Adipocyte (in vitro differentiated cells): ENCODE measurements at regions not wholly inside any gene's neighbourhood (a gene's known extent, or its start where the extent isn't known, plus 50 kb on each side); places are given as distances from the start of the nearest gene placed in this dataset.

ENCODE experiments used
- DNase-seq: peaks from one replicate; pipeline ENCODE4 v3.0.0-alpha.2; 2015; ENCODE audit warnings: low read depth
- H3K27me3 ChIP-seq: replicated peaks from 2 replicates; pipeline ENCODE4 v1.7.0; 2013; ENCODE audit warnings: mild to moderate bottlenecking, low read length, moderate library complexity; ENCODE audit not compliant: control insufficient read depth, insufficient read depth
- H3K36me3 ChIP-seq: 2 replicates; pipeline ENCODE4 v1.7.0; 2013; ENCODE audit warnings: low read length, mild to moderate bottlenecking, moderate library complexity; ENCODE audit not compliant: control insufficient read depth, insufficient read depth, severe bottlenecking
- H3K4me1 ChIP-seq: 2 replicates; pipeline ENCODE4 v1.7.0; 2013; ENCODE audit warnings: mild to moderate bottlenecking, low read length, moderate library complexity; ENCODE audit not compliant: control insufficient read depth, insufficient read depth
- H3K4me3 ChIP-seq: 2 replicates; pipeline ENCODE4 v1.7.0; 2013; ENCODE audit warnings: mild to moderate bottlenecking, low read length, moderate library complexity
- H3K9ac ChIP-seq: 2 replicates; pipeline ENCODE4 v1.7.0; 2013; ENCODE audit warnings: mild to moderate bottlenecking, low read length, moderate library complexity
- H3K9me3 ChIP-seq: 2 replicates; pipeline ENCODE4 v1.7.0; 2013; ENCODE audit warnings: mild to moderate bottlenecking, low read length, moderate library complexity; ENCODE audit not compliant: control insufficient read depth

- Histone ChIP-seq H3K9ac (no peak overlapping the region), H3K36me3 (no peaks in the 10 kb centered on the region), H3K4me3 (no peak overlapping the region), H3K4me1 (no peaks in the 10 kb centered on the region), H3K27me3 (no peaks in the 10 kb centered on the region), H3K9me3 (no peaks in the 10 kb centered on the region)
- no peak for DNase-seq
Measured at GRCh38 chr12:69014047-69014446, 81.1 kb upstream of the CPM start.

GRCh38 chr12:69015017-69015416, 82.0 kb upstream of the CPM start:
- no peak overlapping the region for H3K4me3 ChIP-seq
- no peak for DNase-seq
- no peaks in the 10 kb centered on the region for H3K4me1 ChIP-seq
- H3K9ac ChIP-seq, result no peak overlapping the region
- no peaks in the 10 kb centered on the region for H3K36me3 ChIP-seq
- no peaks in the 10 kb centered on the region for H3K9me3 ChIP-seq
- H3K27me3 ChIP-seq, result no peaks in the 10 kb centered on the region

GRCh38 chr12:69015831-69016230, 82.9 kb upstream of the CPM start:
- Histone ChIP-seq H3K4me1 (no peaks in the 10 kb centered on the region), H3K36me3 (no peaks in the 10 kb centered on the region), H3K9me3 (no peaks in the 10 kb centered on the region), H3K9ac (no peak overlapping the region), H3K4me3 (no peak overlapping the region), H3K27me3 (no peaks in the 10 kb centered on the region)
- DNase-seq, result no peak

- Histone ChIP-seq H3K4me3 (no peak overlapping the region), H3K4me1 (peaks cover under 1% of the 10 kb centered on the region), H3K36me3 (no peaks in the 10 kb centered on the region), H3K9ac (no peak overlapping the region), H3K27me3 (no peaks in the 10 kb centered on the region), H3K9me3 (no peaks in the 10 kb centered on the region)
- no peak for DNase-seq
Measured at GRCh38 chr12:69019082-69019481, 86.1 kb upstream of the CPM start.

GRCh38 chr12:69019910-69020309, 86.9 kb upstream of the CPM start:
- Histone ChIP-seq H3K36me3 (no peaks in the 10 kb centered on the region), H3K4me1 (peaks cover 9% of the 10 kb centered on the region), H3K27me3 (no peaks in the 10 kb centered on the region), H3K4me3 (no peak overlapping the region), H3K9me3 (no peaks in the 10 kb centered on the region), H3K9ac (no peak overlapping the region)
- no peak for DNase-seq

- Histone ChIP-seq H3K9ac (no peak overlapping the region), H3K27me3 (no peaks in the 10 kb centered on the region)
Measured at GRCh38 chr12:69022674-69023073, 89.7 kb upstream of the CPM start.

GRCh38 chr12:69023840-69024239, 90.9 kb upstream of the CPM start:
- H3K9me3 ChIP-seq, result no peaks in the 10 kb centered on the region
- H3K27me3 ChIP-seq, result no peaks in the 10 kb centered on the region
- H3K9ac ChIP-seq, result no peak overlapping the region
- peaks cover 12% of the 10 kb centered on the region for H3K4me1 ChIP-seq
- no peak overlapping the region for H3K4me3 ChIP-seq
- DNase-seq, result no peak
- H3K36me3 ChIP-seq, result no peaks in the 10 kb centered on the region

More at GRCh38 chr12:69022674-69023073, 89.7 kb upstream of the CPM start:
- DNase-seq, result no peak
- H3K9me3 ChIP-seq, result no peaks in the 10 kb centered on the region
- no peaks in the 10 kb centered on the region for H3K36me3 ChIP-seq
- no peak overlapping the region for H3K4me3 ChIP-seq
- H3K4me1 ChIP-seq, result peaks cover 12% of the 10 kb centered on the region

GRCh38 chr12:69024413-69024812, 91.4 kb upstream of the CPM start:
- no peaks in the 10 kb centered on the region for H3K27me3 ChIP-seq
- peak overlapping the region; percentile 45 for H3K4me3 ChIP-seq
- no peak for DNase-seq
- no peaks in the 10 kb centered on the region for H3K9me3 ChIP-seq
- peak overlapping the region; percentile 31 for H3K9ac ChIP-seq
- H3K4me1 ChIP-seq, result peaks cover 17% of the 10 kb centered on the region
- no peaks in the 10 kb centered on the region for H3K36me3 ChIP-seq

GRCh38 chr12:69024907-69025306, 91.9 kb upstream of the CPM start:
- H3K36me3 ChIP-seq, result no peaks in the 10 kb centered on the region
- no peaks in the 10 kb centered on the region for H3K9me3 ChIP-seq
- H3K4me3 ChIP-seq, result peak overlapping the region; percentile 45
- peaks cover 17% of the 10 kb centered on the region for H3K4me1 ChIP-seq
- DNase-seq, result no peak
- H3K27me3 ChIP-seq, result no peaks in the 10 kb centered on the region
- peak overlapping the region; percentile 31 for H3K9ac ChIP-seq

GRCh38 chr12:69026336-69026735, 93.4 kb upstream of the CPM start:
- no peaks in the 10 kb centered on the region for H3K9me3 ChIP-seq
- no peaks in the 10 kb centered on the region for H3K27me3 ChIP-seq
- H3K4me3 ChIP-seq, result no peak overlapping the region
- no peaks in the 10 kb centered on the region for H3K36me3 ChIP-seq
- DNase-seq, result no peak
- H3K4me1 ChIP-seq, result peaks cover 17% of the 10 kb centered on the region
- H3K9ac ChIP-seq, result no peak overlapping the region

GRCh38 chr12:69027411-69027881, 94.5 kb upstream of the CPM start:
- Histone ChIP-seq H3K4me3 (no peak overlapping the region), H3K9ac (no peak overlapping the region), H3K27me3 (no peaks in the 10 kb centered on the region), H3K9me3 (no peaks in the 10 kb centered on the region), H3K36me3 (no peaks in the 10 kb centered on the region), H3K4me1 (peaks cover 17% of the 10 kb centered on the region)
- no peak for DNase-seq

GRCh38 chr12:69028941-69029729, 96.2 kb upstream of the CPM start:
- DNase-seq, result no peak
- H3K9me3 ChIP-seq, result no peaks in the 10 kb centered on the region
- H3K27me3 ChIP-seq, result no peaks in the 10 kb centered on the region
- H3K4me1 ChIP-seq, result peaks cover 15% of the 10 kb centered on the region
- peak overlapping the region; percentile 34 for H3K9ac ChIP-seq
- no peak overlapping the region for H3K4me3 ChIP-seq
- no peaks in the 10 kb centered on the region for H3K36me3 ChIP-seq
